Neural cell (in vitro differentiated cells): ENCODE measurements at regions not wholly inside any gene's neighbourhood (a gene's known extent, or its start where the extent isn't known, plus 50 kb on each side); places are given as distances from the start of the nearest gene placed in this dataset.

ENCODE experiments used
- H2AFZ ChIP-seq: fragments of 200-600, 300-800 bp; sonication (generic), shearing (Covaris generic); 2 replicates; pipeline ENCODE4 v1.6.0; 2014; ENCODE audit warnings: low read depth, mild to moderate bottlenecking, antibody characterized with exemption, low read length, moderate library complexity
- H3F3A ChIP-seq: fragments of 200-600 bp; shearing (Covaris generic); 2 replicates; pipeline ENCODE4 v1.6.1; 2016; ENCODE audit warnings: mild to moderate bottlenecking, moderate library complexity, mixed read lengths, antibody characterized with exemption, low read length; ENCODE audit not compliant: insufficient read depth, poor library complexity, severe bottlenecking
- H3K27ac ChIP-seq: fragments of 200-600, 300-800 bp; sonication (generic), shearing (Covaris generic); 2 replicates; pipeline ENCODE4 v1.5.1; 2014; ENCODE audit warnings: mild to moderate bottlenecking, low read length, moderate library complexity
- H3K27me3 ChIP-seq: fragments of 300-800, 200-600 bp; sonication (generic), shearing (Covaris generic); 2 replicates; pipeline ENCODE4 v1.6.0; 2014; ENCODE audit warnings: mild to moderate bottlenecking, low read depth, low read length, moderate library complexity; ENCODE audit not compliant: insufficient read depth
- H3K36me3 ChIP-seq: fragments of 300-800, 200-600 bp; sonication (generic), shearing (Covaris generic); 2 replicates; pipeline ENCODE4 v1.5.1; 2014; ENCODE audit warnings: mild to moderate bottlenecking, antibody characterized with exemption, low read length, moderate library complexity; ENCODE audit not compliant: insufficient read depth
- H3K4me2 ChIP-seq: fragments of 300-800, 200-600 bp; sonication (generic), shearing (Covaris generic); 2 replicates; pipeline ENCODE4 v1.6.0; 2014; ENCODE audit warnings: mild to moderate bottlenecking, low read length
- H3K4me3 ChIP-seq: fragments of 300-800, 200-600 bp; sonication (generic), shearing (Covaris generic); 2 replicates; pipeline ENCODE4 v1.5.1; 2014; ENCODE audit warnings: mild to moderate bottlenecking, low read length, moderate library complexity
- H3K79me2 ChIP-seq: fragments of 200-600 bp; shearing (Covaris generic); replicated peaks from 2 replicates; pipeline ENCODE4 v1.6.0; 2014; ENCODE audit warnings: mild to moderate bottlenecking, low read length, moderate library complexity; ENCODE audit not compliant: insufficient read depth
- H3K9ac ChIP-seq: fragments of 300-800, 200-600 bp; sonication (generic), shearing (Covaris generic); 2 replicates; pipeline ENCODE4 v1.6.1; 2016; ENCODE audit warnings: mild to moderate bottlenecking, low read length, mixed read lengths
- H3K9me2 ChIP-seq: fragments of 200-600 bp; shearing (Covaris generic); 2 replicates; pipeline ENCODE4 v1.6.1; 2016; ENCODE audit warnings: mild to moderate bottlenecking, low read length, mixed read lengths; ENCODE audit not compliant: insufficient read depth
- H3K9me3 ChIP-seq: fragments of 200-600, 300-800 bp; sonication (generic), shearing (Covaris generic); 2 replicates; pipeline ENCODE4 v1.6.1; 2016; ENCODE audit warnings: mild to moderate bottlenecking, mixed run types, low read length, moderate library complexity, mixed read lengths
- H4K20me1 ChIP-seq: fragments of 200-600 bp; shearing (Covaris generic); 2 replicates; pipeline ENCODE4 v1.6.1; 2016; ENCODE audit warnings: mild to moderate bottlenecking, mixed run types; ENCODE audit not compliant: insufficient read depth
- CTCF ChIP-seq: fragments of 450-650 bp; IDR thresholded peaks from 2 replicates; pipeline ENCODE4 v1.5.1; 2014; ENCODE audit warnings: antibody characterized with exemption, mild to moderate bottlenecking, moderate library complexity; ENCODE audit not compliant: poor library complexity, severe bottlenecking
- EP300 ChIP-seq: fragments of 450-650 bp; conservative IDR thresholded peaks from 2 replicates; pipeline ENCODE4 v1.6.1; 2014; ENCODE audit warnings: antibody characterized with exemption, mild to moderate bottlenecking, moderate library complexity; ENCODE audit not compliant: poor library complexity, severe bottlenecking
- EZH2 ChIP-seq: fragments of 200-600, 300-800 bp; shearing (Covaris generic), sonication (generic); IDR thresholded peaks from 2 replicates; pipeline ENCODE4 v1.6.1; 2014; ENCODE audit warnings: antibody characterized with exemption, low read length, borderline replicate concordance, mild to moderate bottlenecking; ENCODE audit not compliant: insufficient read depth, poor library complexity, severe bottlenecking
- MXI1 ChIP-seq: fragments of 450-650 bp; conservative IDR thresholded peaks from 2 replicates; pipeline ENCODE4 v1.6.1; 2014; ENCODE audit warnings: antibody characterized with exemption, mild to moderate bottlenecking; ENCODE audit not compliant: poor library complexity, severe bottlenecking
- POLR2AphosphoS5 ChIP-seq: IDR thresholded peaks from 2 replicates; pipeline ENCODE4 v1.6.1; 2012
- RAD21 ChIP-seq: fragments of 450-650 bp; conservative IDR thresholded peaks from 2 replicates; pipeline ENCODE4 v1.6.1; 2014; ENCODE audit warnings: antibody characterized with exemption, mild to moderate bottlenecking, moderate library complexity
- SMC3 ChIP-seq: fragments of 450-650 bp; conservative IDR thresholded peaks from 2 replicates; pipeline ENCODE4 v1.6.1; 2014; ENCODE audit warnings: antibody characterized with exemption, mild to moderate bottlenecking, moderate library complexity; ENCODE audit not compliant: poor library complexity
- TAF1 ChIP-seq: IDR thresholded peaks from 2 replicates; pipeline ENCODE4 v1.6.1; 2012; ENCODE audit warnings: low read depth
- TF ChIP-seq, protein P1 (sequence below): IDR thresholded peaks from 2 replicates; pipeline ENCODE4 v1.6.1; 2012; ENCODE audit warnings: borderline replicate concordance

DNA sequence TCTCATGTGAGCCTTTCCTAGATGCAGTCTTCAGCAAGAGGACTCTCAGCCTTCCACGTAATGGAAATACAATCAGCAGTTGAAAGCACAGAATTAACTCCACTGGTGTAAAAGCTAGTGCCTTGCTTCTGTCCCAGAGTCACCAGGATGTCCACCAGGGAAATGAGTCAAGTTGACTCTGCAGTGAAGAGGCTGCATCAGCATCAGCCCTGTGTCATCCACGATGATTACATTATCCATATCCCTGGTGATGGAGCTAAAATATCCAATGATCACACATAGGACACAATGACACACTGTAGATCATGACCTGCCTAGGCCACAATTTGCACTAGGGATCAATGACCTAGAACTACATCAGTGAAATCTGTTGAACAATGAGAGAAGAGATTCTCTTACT lies 262.4 kb downstream of the ERMARD start:
- Histone ChIP-seq H3K79me2 (no peaks in the 10 kb centered on the region), H4K20me1 (no peaks in the 10 kb centered on the region), H3K9me3 (no peaks in the 10 kb centered on the region), H3K27me3 (no peaks in the 10 kb centered on the region), H3K4me2 (no peak overlapping the region), H3K9ac (no peak overlapping the region), H3F3A (no peaks in the 10 kb centered on the region), H3K4me3 (no peak overlapping the region), H3K27ac (no peak overlapping the region), H2AFZ (no peak overlapping the region), H3K9me2 (no peaks in the 10 kb centered on the region), H3K36me3 (no peaks in the 10 kb centered on the region)
- TF ChIP-seq EP300 (no peak), TAF1 (no peak), CTCF (no peak), MXI1 (no peak), POLR2AphosphoS5 (no peak), SMC3 (no peak), EZH2 (no peak), RAD21 (no peak)
- TF ChIP-seq, protein P1, sequence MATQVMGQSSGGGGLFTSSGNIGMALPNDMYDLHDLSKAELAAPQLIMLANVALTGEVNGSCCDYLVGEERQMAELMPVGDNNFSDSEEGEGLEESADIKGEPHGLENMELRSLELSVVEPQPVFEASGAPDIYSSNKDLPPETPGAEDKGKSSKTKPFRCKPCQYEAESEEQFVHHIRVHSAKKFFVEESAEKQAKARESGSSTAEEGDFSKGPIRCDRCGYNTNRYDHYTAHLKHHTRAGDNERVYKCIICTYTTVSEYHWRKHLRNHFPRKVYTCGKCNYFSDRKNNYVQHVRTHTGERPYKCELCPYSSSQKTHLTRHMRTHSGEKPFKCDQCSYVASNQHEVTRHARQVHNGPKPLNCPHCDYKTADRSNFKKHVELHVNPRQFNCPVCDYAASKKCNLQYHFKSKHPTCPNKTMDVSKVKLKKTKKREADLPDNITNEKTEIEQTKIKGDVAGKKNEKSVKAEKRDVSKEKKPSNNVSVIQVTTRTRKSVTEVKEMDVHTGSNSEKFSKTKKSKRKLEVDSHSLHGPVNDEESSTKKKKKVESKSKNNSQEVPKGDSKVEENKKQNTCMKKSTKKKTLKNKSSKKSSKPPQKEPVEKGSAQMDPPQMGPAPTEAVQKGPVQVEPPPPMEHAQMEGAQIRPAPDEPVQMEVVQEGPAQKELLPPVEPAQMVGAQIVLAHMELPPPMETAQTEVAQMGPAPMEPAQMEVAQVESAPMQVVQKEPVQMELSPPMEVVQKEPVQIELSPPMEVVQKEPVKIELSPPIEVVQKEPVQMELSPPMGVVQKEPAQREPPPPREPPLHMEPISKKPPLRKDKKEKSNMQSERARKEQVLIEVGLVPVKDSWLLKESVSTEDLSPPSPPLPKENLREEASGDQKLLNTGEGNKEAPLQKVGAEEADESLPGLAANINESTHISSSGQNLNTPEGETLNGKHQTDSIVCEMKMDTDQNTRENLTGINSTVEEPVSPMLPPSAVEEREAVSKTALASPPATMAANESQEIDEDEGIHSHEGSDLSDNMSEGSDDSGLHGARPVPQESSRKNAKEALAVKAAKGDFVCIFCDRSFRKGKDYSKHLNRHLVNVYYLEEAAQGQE, result no peak

GRCh38 chr6:170012037-170012330 lies 260.6 kb downstream of the ERMARD start:
- Histone ChIP-seq H2AFZ (no peak overlapping the region), H3K27me3 (no peaks in the 10 kb centered on the region), H3K27ac (no peak overlapping the region), H3K4me2 (no peak overlapping the region), H3F3A (no peaks in the 10 kb centered on the region), H3K9me2 (no peaks in the 10 kb centered on the region), H4K20me1 (no peaks in the 10 kb centered on the region), H3K4me3 (no peak overlapping the region), H3K79me2 (no peaks in the 10 kb centered on the region), H3K36me3 (no peaks in the 10 kb centered on the region), H3K9me3 (no peaks in the 10 kb centered on the region), H3K9ac (no peak overlapping the region)
- TF ChIP-seq EP300, result no peak
- TF ChIP-seq RAD21, result no peak
- TF ChIP-seq MXI1, result no peak
- TF ChIP-seq EZH2, result no peak
- TF ChIP-seq, protein P1, result no peak
- TF ChIP-seq TAF1, result no peak
